MM.1S (cell line): ENCODE measurements at regions not wholly inside any gene's neighbourhood (a gene's known extent, or its start where the extent isn't known, plus 50 kb on each side); places are given as distances from the start of the nearest gene placed in this dataset.

ENCODE experiments used
- DNase-seq: peaks from one replicate; pipeline ENCODE4 v3.0.0-alpha.2; 2015
- H2AFZ ChIP-seq: fragments of 300-600 bp; sonication (generic); 2 replicates; pipeline ENCODE4 v1.6.0; 2016; ENCODE audit warnings: antibody characterized with exemption, low read length
- H3F3A ChIP-seq: fragments of 300-600 bp; sonication (generic); 2 replicates; pipeline ENCODE4 v1.6.1; 2016; ENCODE audit warnings: mild to moderate bottlenecking, antibody characterized with exemption, low read length, moderate library complexity, mixed read lengths; ENCODE audit not compliant: insufficient read depth
- H3K27ac ChIP-seq: fragments of 300-600 bp; sonication (generic); 2 replicates; pipeline ENCODE4 v1.5.1; 2016; ENCODE audit warnings: mild to moderate bottlenecking, low read length
- H3K27me3 ChIP-seq: fragments of 300-600 bp; sonication (generic); replicated peaks from 2 replicates; pipeline ENCODE4 v1.6.0; 2016; ENCODE audit warnings: low read length; ENCODE audit not compliant: insufficient read depth
- H3K36me3 ChIP-seq: fragments of 300-600 bp; sonication (generic); replicated peaks from 2 replicates; pipeline ENCODE4 v1.6.1; 2016; ENCODE audit warnings: mild to moderate bottlenecking, low read length, mixed read lengths; ENCODE audit not compliant: insufficient read depth
- H3K4me1 ChIP-seq: fragments of 300-600 bp; sonication (generic); 2 replicates; pipeline ENCODE4 v1.6.1; 2016; ENCODE audit warnings: low read length, mixed read lengths
- H3K4me2 ChIP-seq: fragments of 300-600 bp; sonication (generic); 2 replicates; pipeline ENCODE4 v1.6.0; 2016; ENCODE audit warnings: low read depth, low read length
- H3K4me3 ChIP-seq: fragments of 300-600 bp; sonication (generic); 2 replicates; pipeline ENCODE4 v1.5.1; 2016; ENCODE audit warnings: low read length, mixed read lengths
- H3K79me2 ChIP-seq: fragments of 300-600 bp; sonication (generic); 2 replicates; pipeline ENCODE4 v1.6.1; 2016; ENCODE audit warnings: mixed run types, low read length, mixed read lengths
- H3K9ac ChIP-seq: fragments of 300-600 bp; sonication (generic); 2 replicates; pipeline ENCODE4 v1.6.1; 2016; ENCODE audit warnings: low read length, mixed read lengths
- H3K9me2 ChIP-seq: fragments of 300-600 bp; sonication (generic); replicated peaks from 2 replicates; pipeline ENCODE4 v1.6.1; 2016; ENCODE audit warnings: mild to moderate bottlenecking, low read length, mixed read lengths; ENCODE audit not compliant: insufficient read depth
- H3K9me3 ChIP-seq: fragments of 300-600 bp; sonication (generic); replicated peaks from 2 replicates; pipeline ENCODE4 v1.6.1; 2016; ENCODE audit warnings: mild to moderate bottlenecking, low read length, mixed read lengths; ENCODE audit not compliant: insufficient read depth
- H4K20me1 ChIP-seq: fragments of 300-600 bp; sonication (generic); 2 replicates; pipeline ENCODE4 v1.6.1; 2016; ENCODE audit warnings: mild to moderate bottlenecking, low read length, moderate library complexity, mixed read lengths; ENCODE audit not compliant: insufficient read depth
- EZH2 ChIP-seq: fragments of 300-600 bp; sonication (generic); optimal IDR thresholded peaks from 2 replicates; pipeline ENCODE3; 2017; ENCODE audit warnings: low read depth, mild to moderate bottlenecking, antibody characterized with exemption, low read length, mixed read lengths
- EZH2phosphoT487 ChIP-seq: fragments of 300-600 bp; sonication (generic); IDR thresholded peaks from 2 replicates; pipeline ENCODE4 v1.6.1; 2018; ENCODE audit warnings: antibody characterized with exemption, low read length
- TF ChIP-seq, protein P1 (sequence below): fragments of 300-600 bp; sonication (generic); IDR thresholded peaks from 2 replicates; pipeline ENCODE4 v1.5.1; 2016; ENCODE audit warnings: antibody characterized with exemption, low read length, mixed read lengths

GRCh38 chr5:90131383-90132133 is 278.0 kb downstream of the CETN3 start:
- H2AFZ ChIP-seq = peak overlapping the region; percentile 17; the same call in 1 of the 2 replicates

GRCh38 chr5:90128551-90128950 is 281.0 kb downstream of the CETN3 start:
- no peaks in the 10 kb centered on the region for H3K79me2 ChIP-seq
- no peak overlapping the region for H3K27ac ChIP-seq
- H3K36me3 ChIP-seq = no peaks in the 10 kb centered on the region
- no peaks in the 10 kb centered on the region for H3K27me3 ChIP-seq
- no peak overlapping the region for H3K9ac ChIP-seq
- H3K9me2 ChIP-seq = no peaks in the 10 kb centered on the region; the same call in 1 of the 2 replicates
- H3K9me3 ChIP-seq = no peaks in the 10 kb centered on the region
- no peak for TF ChIP-seq EZH2phosphoT487
- no peaks in the 10 kb centered on the region for H4K20me1 ChIP-seq
- H3K4me2 ChIP-seq = no peak overlapping the region
- no peak for DNase-seq
- no peak overlapping the region for H3K4me3 ChIP-seq
- H2AFZ ChIP-seq = no peak overlapping the region
- H3K4me1 ChIP-seq = 0 out of 2 replicates have a peak, but pooled peaks cover 3% of the 10 kb centered on the region
- H3F3A ChIP-seq = no peaks in the 10 kb centered on the region

More at GRCh38 chr5:90131383-90132133, 278.0 kb downstream of the CETN3 start:
- H4K20me1 ChIP-seq = no peaks in the 10 kb centered on the region
- no peak for DNase-seq
- H3K4me1 ChIP-seq = 0 out of 2 replicates have a peak, but pooled peaks cover 3% of the 10 kb centered on the region
- no peaks in the 10 kb centered on the region for H3K9me3 ChIP-seq
- no peaks in the 10 kb centered on the region for H3F3A ChIP-seq
- no peaks in the 10 kb centered on the region for H3K27me3 ChIP-seq
- H3K4me2 ChIP-seq = 0 out of 2 replicates have a peak overlapping the region, but pooled peaks have one; percentile 8
- H3K4me3 ChIP-seq = no peak overlapping the region
- no peak for TF ChIP-seq EZH2phosphoT487
- no peak for TF ChIP-seq EZH2
- TF ChIP-seq, protein P1, sequence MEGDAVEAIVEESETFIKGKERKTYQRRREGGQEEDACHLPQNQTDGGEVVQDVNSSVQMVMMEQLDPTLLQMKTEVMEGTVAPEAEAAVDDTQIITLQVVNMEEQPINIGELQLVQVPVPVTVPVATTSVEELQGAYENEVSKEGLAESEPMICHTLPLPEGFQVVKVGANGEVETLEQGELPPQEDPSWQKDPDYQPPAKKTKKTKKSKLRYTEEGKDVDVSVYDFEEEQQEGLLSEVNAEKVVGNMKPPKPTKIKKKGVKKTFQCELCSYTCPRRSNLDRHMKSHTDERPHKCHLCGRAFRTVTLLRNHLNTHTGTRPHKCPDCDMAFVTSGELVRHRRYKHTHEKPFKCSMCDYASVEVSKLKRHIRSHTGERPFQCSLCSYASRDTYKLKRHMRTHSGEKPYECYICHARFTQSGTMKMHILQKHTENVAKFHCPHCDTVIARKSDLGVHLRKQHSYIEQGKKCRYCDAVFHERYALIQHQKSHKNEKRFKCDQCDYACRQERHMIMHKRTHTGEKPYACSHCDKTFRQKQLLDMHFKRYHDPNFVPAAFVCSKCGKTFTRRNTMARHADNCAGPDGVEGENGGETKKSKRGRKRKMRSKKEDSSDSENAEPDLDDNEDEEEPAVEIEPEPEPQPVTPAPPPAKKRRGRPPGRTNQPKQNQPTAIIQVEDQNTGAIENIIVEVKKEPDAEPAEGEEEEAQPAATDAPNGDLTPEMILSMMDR = no peak
- H3K27ac ChIP-seq = no peak overlapping the region
- H3K79me2 ChIP-seq = no peaks in the 10 kb centered on the region
- no peaks in the 10 kb centered on the region for H3K36me3 ChIP-seq
- H3K9me2 ChIP-seq = no peaks in the 10 kb centered on the region; the same call in 1 of the 2 replicates
- no peak overlapping the region for H3K9ac ChIP-seq

GRCh38 chr5:90119531-90119971 is 290.0 kb downstream of the CETN3 start:
- Histone ChIP-seq H3F3A (no peaks in the 10 kb centered on the region), H3K27me3 (no peaks in the 10 kb centered on the region), H3K9me2 (no peaks in the 10 kb centered on the region), H2AFZ (no peak overlapping the region), H3K4me3 (no peak overlapping the region), H3K9ac (no peak overlapping the region), H3K79me2 (no peaks in the 10 kb centered on the region), H3K36me3 (no peaks in the 10 kb centered on the region), H3K4me1 (no peaks in the 10 kb centered on the region), H3K4me2 (no peak overlapping the region), H4K20me1 (no peaks in the 10 kb centered on the region), H3K27ac (no peak overlapping the region), H3K9me3 (no peaks in the 10 kb centered on the region)
- TF ChIP-seq, protein P1 = no peak
- no peak for TF ChIP-seq EZH2
- TF ChIP-seq EZH2phosphoT487 = no peak
- no peak for DNase-seq

- H2AFZ ChIP-seq = no peak overlapping the region
- no peaks in the 10 kb centered on the region for H3K4me1 ChIP-seq
- DNase-seq = no peak
- no peaks in the 10 kb centered on the region for H3K27me3 ChIP-seq
- no peaks in the 10 kb centered on the region for H3K79me2 ChIP-seq
- no peak overlapping the region for H3K4me2 ChIP-seq
- TF ChIP-seq, protein P1 = no peak
- no peak for TF ChIP-seq EZH2
- TF ChIP-seq EZH2phosphoT487 = no peak
- no peak overlapping the region for H3K4me3 ChIP-seq
- H3K9ac ChIP-seq = no peak overlapping the region
- no peak overlapping the region for H3K27ac ChIP-seq
- H4K20me1 ChIP-seq = no peaks in the 10 kb centered on the region
- no peaks in the 10 kb centered on the region for H3K9me2 ChIP-seq
- H3K9me3 ChIP-seq = no peaks in the 10 kb centered on the region
- no peaks in the 10 kb centered on the region for H3F3A ChIP-seq
- no peaks in the 10 kb centered on the region for H3K36me3 ChIP-seq
Observed at GRCh38 chr5:90117005-90117404, 292.6 kb downstream of the CETN3 start.
